ENCODE measurements at regions not wholly inside any gene's neighbourhood (a gene's known extent, or its start where the extent isn't known, plus 50 kb on each side); places are given as distances from the start of the nearest gene placed in this dataset.

GRCh38 chr16:51419768-51420167 is 268.7 kb upstream of the SALL1 start:
- CTCF ChIA-PET: no interaction called here

More at GRCh38 chr16:51419768-51420167, 268.7 kb upstream of the SALL1 start:
- Histone ChIP-seq H3K27me3 (ENCODE audit: control insufficient read depth in 2 of 2, insufficient read depth in 2 of 2, low read length in 2 of 2) (no peaks in the 10 kb centered on the region), H3K79me2 (ENCODE audit: control insufficient read depth, insufficient read depth, low read length) (no peaks in the 10 kb centered on the region), H3K4me2 (ENCODE audit: insufficient read depth, low read length) (no peak overlapping the region), H3K9me3 (replicated peaks; ENCODE audit: control insufficient read depth, insufficient read depth, low read length) (no peaks in the 10 kb centered on the region), H3K4me1 (ENCODE audit: control insufficient read depth, extremely low read depth, insufficient read depth, low read length) (no peaks in the 10 kb centered on the region), H2AFZ (ENCODE audit: low read depth, low read length) (no peak overlapping the region), H4K20me1 (replicated peaks; ENCODE audit: control insufficient read depth, extremely low read depth, insufficient read depth, low read length) (no peaks in the 10 kb centered on the region), H3K36me3 (ENCODE audit: control insufficient read depth in 2 of 2, extremely low read depth in 1 of 2, insufficient read depth in 2 of 2, low read length in 2 of 2) (no peaks in the 10 kb centered on the region), H3K9me1 (replicated peaks; ENCODE audit: control insufficient read depth, extremely low read depth, insufficient read depth, low read length) (no peaks in the 10 kb centered on the region), H3K4me3 (replicated peaks in 1 of 3; ENCODE audit: insufficient read depth in 1 of 3, low read depth in 1 of 3, low read length in 3 of 3) (no peak overlapping the region), H3K9ac (replicated peaks; ENCODE audit: extremely low read depth, insufficient read depth, low read length) (no peak overlapping the region), H3K27ac (ENCODE audit: insufficient read depth, low read depth, low read length) (no peak overlapping the region)
- intact Hi-C loops (cut with micrococcal nuclease): no loop called here
- no peak for TF ChIP-seq MAX (IDR thresholded peaks at IDR 0.05; ENCODE audit: insufficient read depth, insufficient read length)
- TF ChIP-seq FOS (IDR thresholded peaks at IDR 0.05; ENCODE audit: borderline replicate concordance, insufficient read depth, low read length): no peak
- TF ChIP-seq JUN (IDR thresholded peaks at IDR 0.05; ENCODE audit: borderline replicate concordance, insufficient read depth, insufficient read length, low read depth): no peak
- TF ChIP-seq POLR2AphosphoS5 (IDR thresholded peaks at IDR 0.05; ENCODE audit: insufficient read depth, low read depth, low read length): no peak
- TF ChIP-seq GATA2 (IDR thresholded peaks at IDR 0.05; ENCODE audit: insufficient read depth, insufficient read length, low read depth, low read length): no peak
- TF ChIP-seq CTCF (IDR thresholded peaks at IDR 0.05; ENCODE audit: extremely low read depth in 1 of 2, insufficient read depth in 1 of 2, low read depth in 1 of 2, low read length in 2 of 2): no peak
- no peak for TF ChIP-seq EZH2 (IDR thresholded peaks at IDR 0.05; ENCODE audit: borderline replicate concordance, low read depth, low read length, severe bottlenecking)
- no peak for TF ChIP-seq MYC (IDR thresholded peaks at IDR 0.05; ENCODE audit: low read depth, low read length)
- no peak for TF ChIP-seq POLR2A (IDR thresholded peaks at IDR 0.05; ENCODE audit: low read depth, low read length)
- no peak for DNase-seq (ENCODE audit: low read depth, low spot score)
- no TSS peak for BruUV-seq (replicated peaks)
- no peak for FAIRE-seq
- POLR2A ChIA-PET: no interaction called here
- dilution Hi-C loops (cut with MboI; ENCODE audit: extremely low pct_ligation_motif_present, low sequenced_read_pairs): no loop called here

All from endothelial cell of umbilical vein (primary cell).